CD14-positive monocyte (primary cell): ENCODE measurements at regions not wholly inside any gene's neighbourhood (a gene's known extent, or its start where the extent isn't known, plus 50 kb on each side); places are given as distances from the start of the nearest gene placed in this dataset.

ENCODE experiments used
- DNase-seq, 3 donors: peaks; one replicate each; pipeline ENCODE4 v3.0.0-alpha.2; 2011 to 2022
- H2AFZ ChIP-seq: 2 replicates; pipeline ENCODE4 v1.6.0; 2012; ENCODE audit warnings: mild to moderate bottlenecking, low read depth, low read length, inconsistent platforms; ENCODE audit not compliant: insufficient read depth, poor library complexity, severe bottlenecking
- H3K27ac ChIP-seq, 2 donors: 1 replicate in 1 of 2; 2 replicates in 1 of 2; pipeline ENCODE4 v1.5.1; 2012 to 2013; ENCODE audit warnings: low read length in 2 of 2, control low read depth in 1 of 2, inconsistent platforms in 1 of 2, low read depth in 1 of 2, mild to moderate bottlenecking in 1 of 2
- H3K27me3 ChIP-seq, 2 donors: one replicate each; pipeline versions ENCODE4 v1.6.0 to v1.6.1; 2011 to 2013; ENCODE audit warnings: low read length in 2 of 2; ENCODE audit not compliant: control insufficient read depth in 2 of 2, insufficient read depth in 2 of 2
- H3K36me3 ChIP-seq, 2 donors: replicated peaks in 1 of 2; 1 replicate in 1 of 2; 2 replicates in 1 of 2; pipeline versions ENCODE4 v1.5.1 to v1.6.1; 2012 to 2013; ENCODE audit warnings: low read length in 2 of 2, control low read depth in 1 of 2, inconsistent platforms in 1 of 2, mild to moderate bottlenecking in 1 of 2; ENCODE audit not compliant: insufficient read depth in 2 of 2, control insufficient read depth in 1 of 2
- H3K4me1 ChIP-seq, 2 donors: 1 replicate in 1 of 2; 2 replicates in 1 of 2; pipeline versions ENCODE4 v1.5.1 to v1.6.1; 2012 to 2013; ENCODE audit warnings: low read length in 2 of 2, control low read depth in 1 of 2, inconsistent platforms in 1 of 2, mild to moderate bottlenecking in 1 of 2, moderate library complexity in 1 of 2; ENCODE audit not compliant: insufficient read depth in 2 of 2, control insufficient read depth in 1 of 2
- H3K4me2 ChIP-seq: replicated peaks from 2 replicates; pipeline ENCODE3; 2012; ENCODE audit warnings: low read length, moderate library complexity, mild to moderate bottlenecking; ENCODE audit not compliant: poor library complexity, severe bottlenecking; ENCODE audit errors: extremely low read depth
- H3K4me3 ChIP-seq, 3 experiments: fragments of 200-600 bp in 1 of 3; sonication (generic) in 1 of 3; replicated peaks in 1 of 3; 1 replicate in 2 of 3; 2 replicates in 1 of 3; pipeline ENCODE4 v1.5.1; 2011 to 2013; ENCODE audit warnings: low read length in 3 of 3, mild to moderate bottlenecking in 3 of 3, control low read depth in 2 of 3, low read depth in 2 of 3, inconsistent platforms in 1 of 3, moderate library complexity in 1 of 3
- H3K79me2 ChIP-seq: 2 replicates; pipeline ENCODE4 v1.6.0; 2012; ENCODE audit warnings: mild to moderate bottlenecking, control low read depth, inconsistent platforms, low read length, moderate library complexity; ENCODE audit not compliant: insufficient read depth
- H3K9ac ChIP-seq: 2 replicates; pipeline ENCODE4 v1.6.0; 2017; ENCODE audit warnings: low read length, mild to moderate bottlenecking; ENCODE audit not compliant: insufficient read depth, poor library complexity, severe bottlenecking
- H3K9me3 ChIP-seq, 2 donors: replicated peaks in 1 of 2; 1 replicate in 1 of 2; 2 replicates in 1 of 2; pipeline versions ENCODE4 v1.5.1 to v1.6.1; 2012 to 2013; ENCODE audit warnings: low read length in 2 of 2, control low read depth in 1 of 2; ENCODE audit not compliant: control insufficient read depth in 1 of 2, insufficient read depth in 1 of 2
- H4K20me1 ChIP-seq: 2 replicates; pipeline ENCODE4 v1.6.0; 2012; ENCODE audit warnings: mild to moderate bottlenecking, low read length, control low read depth, moderate library complexity; ENCODE audit not compliant: insufficient read depth
- H3K27ac Mint-ChIP-seq, 7 donors: one replicate each; pipeline ENCODE4 v1.8.0; 2020; ENCODE audit warnings: mild to moderate bottlenecking in 7 of 7, mixed read lengths in 7 of 7, moderate library complexity in 6 of 7, inconsistent platforms in 2 of 7
- H3K27me3 Mint-ChIP-seq, 3 donors: one replicate each; pipeline ENCODE4 v1.8.0; 2021 to 2022; ENCODE audit warnings: low read depth in 3 of 3, mild to moderate bottlenecking in 3 of 3, mixed read lengths in 3 of 3, moderate library complexity in 3 of 3, inconsistent platforms in 1 of 3
- H3K36me3 Mint-ChIP-seq, 2 donors: one replicate each; pipeline ENCODE4 v1.8.0; 2020; ENCODE audit warnings: mixed read lengths in 2 of 2, inconsistent platforms in 1 of 2, mild to moderate bottlenecking in 1 of 2
- H3K4me1 Mint-ChIP-seq: one replicate; pipeline ENCODE4 v1.8.0; 2020; ENCODE audit warnings: mild to moderate bottlenecking, mixed read lengths
- H3K4me3 Mint-ChIP-seq, 2 donors: one replicate each; pipeline ENCODE4 v1.8.0; 2020; ENCODE audit warnings: mild to moderate bottlenecking in 2 of 2, mixed read lengths in 2 of 2, moderate library complexity in 1 of 2
- H3K9me3 Mint-ChIP-seq, 7 donors: one replicate each; pipeline ENCODE4 v1.8.0; 2020 to 2022; ENCODE audit warnings: mixed read lengths in 7 of 7, mild to moderate bottlenecking in 6 of 7, moderate library complexity in 6 of 7, inconsistent platforms in 2 of 7
- CTCF ChIP-seq: fragments of 200-600 bp; IDR thresholded peaks from one replicate; pipeline ENCODE4 v1.8.0; 2022; ENCODE audit warnings: antibody characterized with exemption, mild to moderate bottlenecking
- whole genome bisulfite sequencing: methylation state at CpG from one replicate; pipeline ENCODE4 v1.1.5; 2013; ENCODE audit warnings: missing lambda C conversion rate; ENCODE audit not compliant: insufficient coverage; 5-methylcytosine and 5-hydroxymethylcytosine counted together
- intact Hi-C, 2 donors: fragments of 100-400 bp; cut with micrococcal nuclease; formaldehyde crosslinking; loops; one replicate each; pipeline versions ENCODE4 v1.15.0 to v1.15.1; 2023

DNA sequence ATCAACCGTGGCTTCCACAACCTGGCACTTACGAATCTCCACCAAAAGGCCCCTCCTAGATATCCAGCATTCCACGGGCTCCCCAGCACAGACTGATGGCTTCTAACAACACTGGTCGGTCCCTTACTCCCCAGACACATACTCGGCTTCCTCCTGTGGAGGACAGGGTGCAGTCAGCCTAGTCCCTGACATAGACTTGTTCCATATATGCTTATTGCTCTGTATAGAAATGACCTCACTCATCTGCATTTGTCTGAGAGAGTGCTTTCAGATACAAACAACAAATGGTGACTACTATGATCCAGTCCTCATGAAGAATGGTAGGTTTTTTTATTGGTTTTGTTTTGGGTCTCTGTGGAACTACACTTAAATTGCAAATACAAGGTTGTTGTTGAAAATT is 72.4 kb downstream of the TMEM215 start:
- no peak for DNase-seq
- no peak overlapping the region for H3K27ac ChIP-seq
- H3K4me2 ChIP-seq: no peak overlapping the region
- no peak overlapping the region for H3K27ac Mint-ChIP-seq
- no peak overlapping the region for H3K4me3 Mint-ChIP-seq
- H3K4me1 Mint-ChIP-seq: no peaks in the 10 kb centered on the region
- intact Hi-C loops: no loop called here
- no peaks in the 10 kb centered on the region for H4K20me1 ChIP-seq
- no peak overlapping the region for H3K9ac ChIP-seq
- no peaks in the 10 kb centered on the region for H3K9me3 ChIP-seq
- no peaks in the 10 kb centered on the region for H3K4me1 ChIP-seq
- H3K4me3 ChIP-seq: no peak overlapping the region
- H2AFZ ChIP-seq: no peak overlapping the region
- WGBS: 84% methylated on average over 5 of the region's 5 CpGs
- peaks cover 8 to 15% of the 10 kb centered on the region in 2 donors for H3K27me3 ChIP-seq
- H3K36me3 Mint-ChIP-seq: no peaks in the 10 kb centered on the region
- H3K36me3 ChIP-seq: no peaks in the 10 kb centered on the region
- TF ChIP-seq CTCF: no peak
- peaks cover 22 to 45% (median 39%) of the 10 kb centered on the region in 3 donors for H3K27me3 Mint-ChIP-seq
- H3K9me3 Mint-ChIP-seq: peaks cover 0 to 7% (median 1%) of the 10 kb centered on the region in 7 donors
- H3K79me2 ChIP-seq: no peaks in the 10 kb centered on the region

DNA sequence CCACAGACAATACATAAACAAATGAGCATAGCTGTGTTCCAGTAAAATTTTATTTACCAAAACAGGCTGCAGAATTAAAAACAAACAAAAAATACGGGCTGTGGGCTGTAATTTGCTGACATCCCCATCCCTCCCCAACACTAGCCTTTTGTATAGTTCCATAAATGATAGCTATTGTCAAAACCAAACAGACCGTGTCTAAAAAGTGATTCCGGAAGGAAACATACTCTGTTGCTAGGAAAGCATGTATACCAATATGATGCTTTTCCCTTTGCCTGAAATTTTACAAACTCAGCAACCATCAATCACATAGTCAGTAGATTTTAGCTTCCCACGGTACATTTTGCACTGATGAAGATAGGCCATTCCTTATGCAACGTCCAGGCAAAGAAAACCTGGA is 80.0 kb downstream of the TMEM215 start:
- H3K4me3 ChIP-seq: no peak overlapping the region
- intact Hi-C loops: no loop called here

More for the DNA sequence above, 80.0 kb downstream of the TMEM215 start:
- 86% methylated on average over 1 of the region's 5 CpGs for WGBS
- Histone ChIP-seq H4K20me1 (no peaks in the 10 kb centered on the region), H3K4me2 (no peak overlapping the region), H3K27me3 (peaks cover 0 to 6% of the 10 kb centered on the region in 2 donors), H3K9ac (no peak overlapping the region), H3K4me1 (peaks cover 27 to 37% of the 10 kb centered on the region in 2 donors), H2AFZ (no peak overlapping the region), H3K79me2 (no peaks in the 10 kb centered on the region), H3K9me3 (no peaks in the 10 kb centered on the region), H3K36me3 (no peaks in the 10 kb centered on the region), H3K27ac (no peak overlapping the region)
- Mint-ChIP-seq H3K27ac (no peak overlapping the region), H3K4me1 (peaks cover 36% of the 10 kb centered on the region), H3K27me3 (peaks cover 15 to 18% (median 18%) of the 10 kb centered on the region in 3 donors), H3K36me3 (no peaks in the 10 kb centered on the region), H3K4me3 (no peak overlapping the region), H3K9me3 (peaks cover 0 to 4% (median 0%) of the 10 kb centered on the region in 7 donors)
- TF ChIP-seq CTCF: no peak
- no peak for DNase-seq
